Cerebellar nuclear complex (tissue), 1 donor: ENCODE measurements at regions not wholly inside any gene's neighbourhood (a gene's known extent, or its start where the extent isn't known, plus 50 kb on each side); places are given as distances from the start of the nearest gene placed in this dataset.
"Not testable (repeated sequence)": the region's sequence is repeated elsewhere in the genome, so short reads cannot be mapped to it uniquely, and the experiment has no call there.

Experiments used
- DNase-seq, 2 experiments: peaks; one replicate each; lab custom pipeline; 2025; lab: John Stamatoyannopoulos, UW

DNA sequence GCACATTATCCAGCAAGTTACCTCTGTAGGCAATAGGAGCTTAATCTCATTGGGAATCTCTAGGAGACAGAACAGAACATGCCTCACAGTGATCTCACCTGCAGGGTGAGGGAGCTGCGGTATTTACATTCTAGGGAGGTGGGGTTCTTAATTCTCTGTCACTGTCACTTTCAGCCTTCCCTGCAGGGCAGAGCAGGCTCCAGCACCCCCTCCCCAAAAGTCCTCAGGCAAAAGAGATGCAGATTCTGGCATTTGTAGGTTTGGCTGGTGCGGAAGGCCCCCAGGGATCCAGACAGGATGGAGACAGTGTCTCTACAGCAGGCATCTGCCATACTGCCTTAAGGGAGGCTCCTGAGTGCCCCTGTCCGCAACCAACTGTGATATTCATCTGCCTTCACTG is 166.4 kb upstream of the ATP6AP2 start:
- DNase-seq = no peak

GRCh38 chrX:40411340-40412111 is 169.2 kb upstream of the ATP6AP2 start:
- DNase-seq = no peak

DNA sequence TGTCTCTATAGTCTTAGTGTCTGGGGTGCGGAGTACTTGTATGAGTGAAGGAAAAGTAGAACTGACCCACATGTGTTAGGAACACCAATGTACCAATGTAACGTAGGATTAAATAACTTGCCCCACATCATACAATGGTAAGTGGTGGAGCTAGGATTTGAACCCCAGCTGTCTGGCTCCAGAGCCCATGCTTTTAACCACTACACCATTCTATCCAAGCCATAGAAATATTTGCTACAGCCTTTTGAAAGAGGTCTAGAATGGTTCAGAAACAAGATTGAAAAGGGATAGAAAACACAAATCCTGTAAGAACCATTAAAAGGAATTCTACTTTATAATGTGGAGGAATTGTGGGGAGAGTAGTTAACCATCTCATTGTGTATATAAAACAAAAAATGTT is 169.9 kb upstream of the ATP6AP2 start:
- no peak for DNase-seq

DNA sequence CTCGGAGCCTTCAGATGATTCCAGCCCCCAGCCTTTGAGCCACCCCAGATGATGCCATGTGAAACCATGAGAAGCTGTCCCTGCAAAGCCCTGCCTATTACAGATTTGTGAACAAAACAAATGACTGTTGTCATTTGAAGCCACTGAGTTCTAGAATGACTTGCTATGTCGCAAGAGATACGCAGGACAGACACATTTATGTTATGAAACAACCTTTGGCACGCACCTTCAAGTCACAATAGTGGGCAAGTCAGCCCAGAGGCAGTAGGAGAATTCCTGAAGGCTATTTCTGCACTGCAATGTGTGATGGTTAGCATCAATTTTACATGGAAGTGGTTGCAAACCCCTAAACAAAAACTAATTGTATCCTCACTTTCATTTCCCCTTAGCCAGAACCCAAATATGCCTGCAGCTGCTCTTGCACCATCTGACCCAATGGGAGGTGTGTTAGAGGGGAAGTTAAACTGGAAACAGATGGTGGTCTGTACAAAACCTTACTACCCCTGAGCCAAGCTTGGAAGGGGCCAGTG is 174.4 kb upstream of the ATP6AP2 start:
- no peak for DNase-seq

- DNase-seq = no peak
Observed at GRCh38 chrX:40405399-40405798, 175.4 kb upstream of the ATP6AP2 start.

- DNase-seq = no peak
Observed at GRCh38 chrX:40403757-40404156, 177.0 kb upstream of the ATP6AP2 start.

DNA sequence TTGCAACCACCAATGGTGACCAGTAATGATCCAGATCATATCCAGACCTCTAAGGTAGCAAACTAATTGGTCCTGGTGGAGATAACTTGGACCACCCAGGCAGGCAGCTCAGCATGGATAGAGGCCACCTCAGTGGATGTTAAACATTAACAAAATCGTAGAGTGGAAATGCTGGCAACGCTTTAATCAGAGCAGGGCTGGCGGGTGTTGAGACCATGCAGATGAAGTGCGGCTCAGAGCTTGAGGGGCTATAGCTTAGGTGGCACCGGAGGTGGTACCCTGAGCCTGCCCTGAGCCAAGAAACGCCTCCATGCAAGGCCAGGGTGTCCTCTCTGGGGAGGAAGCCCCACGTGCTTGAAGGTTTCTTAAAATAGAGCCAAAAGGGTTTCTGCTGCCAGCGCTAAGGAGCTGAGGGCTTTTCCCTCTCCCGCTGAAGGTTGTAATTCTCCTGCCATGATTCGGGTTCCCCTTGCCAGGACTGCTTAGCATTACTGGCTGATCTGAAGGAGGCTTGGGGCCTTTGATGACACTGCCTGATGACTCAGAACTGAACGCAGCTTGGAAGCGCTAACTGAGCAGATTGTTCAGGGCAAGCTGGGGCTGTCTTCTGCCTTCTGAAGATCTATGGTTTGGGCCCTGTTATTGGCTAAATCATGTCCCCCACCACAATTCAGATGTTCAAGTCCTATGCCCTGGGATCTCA is 177.8 kb upstream of the ATP6AP2 start:
- no peak for DNase-seq

DNA sequence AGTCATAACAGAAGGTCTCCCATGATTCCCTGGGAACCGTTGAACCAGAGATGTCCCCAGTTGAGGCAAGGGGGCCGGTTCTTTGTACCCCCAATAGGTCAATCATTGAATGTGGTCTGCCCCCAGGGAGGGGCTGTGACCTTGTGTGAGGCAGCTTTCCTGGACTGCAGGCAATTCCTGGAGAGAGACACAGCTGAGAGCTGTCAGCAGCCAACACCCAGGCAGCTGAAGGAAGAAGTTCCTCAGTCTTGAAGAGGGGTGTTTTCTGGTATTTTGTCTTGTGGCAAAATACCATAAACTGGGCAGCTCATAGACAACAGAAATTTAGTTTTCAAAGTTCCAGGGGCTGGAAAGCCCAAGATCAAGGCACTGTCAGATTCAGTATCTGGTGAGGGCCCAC is 185.7 kb upstream of the ATP6AP2 start:
- DNase-seq = no peak

- DNase-seq = no peak
Observed at GRCh38 chrX:40394302-40394701, 186.5 kb upstream of the ATP6AP2 start.

- no peak for DNase-seq
Observed at GRCh38 chrX:40392599-40392998, 188.2 kb upstream of the ATP6AP2 start.

- DNase-seq = no peak
Observed at GRCh38 chrX:40391662-40392061, 189.1 kb upstream of the ATP6AP2 start.

- DNase-seq = no peak
Observed at GRCh38 chrX:40389555-40389954, 191.2 kb upstream of the ATP6AP2 start.

GRCh38 chrX:40388441-40388840 is 192.3 kb upstream of the ATP6AP2 start:
- no peak for DNase-seq

- not testable (repeated sequence) for DNase-seq
Observed at GRCh38 chrX:40387869-40388268, 192.9 kb upstream of the ATP6AP2 start.

DNA sequence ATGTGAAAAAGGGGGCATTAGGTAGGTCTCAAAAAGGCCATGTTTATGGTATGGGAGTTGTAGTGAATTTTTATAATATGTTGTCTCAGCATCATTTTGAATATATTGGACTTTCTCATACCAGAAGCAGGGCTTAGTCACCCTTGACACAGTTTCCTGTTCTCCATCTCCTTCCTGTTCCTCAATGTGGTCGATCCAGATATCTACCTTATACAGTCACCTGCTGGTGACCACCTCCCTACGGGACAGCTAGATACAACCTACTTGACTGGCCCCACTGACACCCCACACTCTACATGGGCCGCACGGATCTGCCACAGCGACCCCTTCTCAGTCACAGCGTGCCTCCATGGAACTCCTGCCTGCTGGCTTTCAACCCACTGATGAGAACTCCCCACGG is 193.5 kb upstream of the ATP6AP2 start:
- DNase-seq = not testable (repeated sequence)

- no peak for DNase-seq
Observed at GRCh38 chrX:40385682-40386081, 195.1 kb upstream of the ATP6AP2 start.

- DNase-seq = no peak
Observed at GRCh38 chrX:40385256-40385655, 195.5 kb upstream of the ATP6AP2 start.

GRCh38 chrX:40383969-40384368 is 196.8 kb upstream of the ATP6AP2 start:
- DNase-seq = no peak

DNA sequence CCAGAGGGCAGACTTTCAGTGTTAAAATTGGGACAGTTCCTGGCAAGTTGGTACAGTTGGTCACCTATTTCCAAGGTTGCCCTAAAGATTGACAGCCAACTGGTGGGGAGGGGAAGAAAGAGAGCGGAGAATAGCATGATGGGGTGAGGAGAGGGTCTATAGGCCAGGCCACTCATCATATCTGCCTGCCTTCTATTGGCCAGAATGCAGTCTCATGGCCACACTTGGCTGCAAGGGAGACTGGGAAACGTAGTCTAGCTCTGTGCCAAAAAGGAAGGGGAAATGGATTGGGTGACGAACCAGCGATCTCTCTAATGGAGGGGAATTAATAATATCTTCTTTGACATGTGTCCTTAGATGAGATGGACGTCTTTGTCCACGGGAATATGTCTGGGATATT is 197.4 kb upstream of the ATP6AP2 start:
- no peak for DNase-seq

DNA sequence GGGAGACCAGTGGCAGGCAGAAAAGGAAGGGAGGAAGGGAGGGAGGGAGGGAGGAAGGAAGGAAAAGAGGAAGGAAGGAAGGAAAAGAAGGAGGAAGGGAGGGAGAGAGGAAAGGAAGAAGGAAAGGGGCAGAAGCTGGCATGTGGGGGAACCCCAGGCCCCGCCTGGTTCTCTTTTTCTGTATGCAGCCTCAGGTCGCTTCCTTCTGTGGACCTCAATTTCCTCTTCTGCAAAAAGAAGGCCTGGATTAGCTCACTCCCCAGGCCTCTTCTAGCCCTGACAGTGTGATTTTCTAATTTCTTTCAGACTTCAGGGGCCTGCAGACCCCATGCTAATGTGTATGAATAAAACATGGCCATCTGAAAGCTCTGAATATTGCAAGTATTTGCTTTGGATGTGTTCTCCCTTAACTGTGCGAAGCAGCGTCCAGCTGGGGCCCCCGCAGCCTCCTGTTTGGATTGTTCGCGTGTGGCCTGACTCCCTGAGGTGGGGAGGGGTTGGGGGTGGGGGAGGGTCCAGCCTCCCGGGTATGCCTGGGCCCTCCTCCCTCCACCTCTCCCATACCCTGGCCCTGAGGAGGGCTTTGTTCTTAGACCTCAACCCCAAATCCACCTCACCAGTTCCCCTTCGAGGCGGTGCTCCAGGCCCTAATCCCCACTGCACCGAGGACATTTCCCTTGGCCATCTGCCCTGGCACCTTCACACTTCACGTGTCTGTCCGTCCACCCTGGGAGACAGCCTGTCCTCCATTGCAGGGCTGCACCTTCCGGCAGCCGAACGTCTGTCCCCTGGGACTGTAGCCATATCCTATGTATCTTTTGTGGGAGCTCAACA is 199.9 kb upstream of the ATP6AP2 start:
- no peak for DNase-seq

- DNase-seq = no peak
Observed at GRCh38 chrX:40377684-40378083, 203.1 kb upstream of the ATP6AP2 start.

- DNase-seq = no peak
Observed at GRCh38 chrX:40374486-40374885, 206.3 kb upstream of the ATP6AP2 start.
